ENCODE measurements at regions not wholly inside any gene's neighbourhood (a gene's known extent, or its start where the extent isn't known, plus 50 kb on each side); places are given as distances from the start of the nearest gene placed in this dataset.
"Not testable (repeated sequence)": the region's sequence is repeated elsewhere in the genome, so short reads cannot be mapped to it uniquely, and the experiment has no call there.

GRCh38 chr2:138095336-138095735 is 131.1 kb downstream of the HNMT start:
- POLR2A ChIA-PET: no interaction called here
- TF ChIP-seq ELF4 (IDR thresholded peaks at IDR 0.05): no peak
- CTCF ChIA-PET: no interaction called here

GRCh38 chr2:138099288-138099687 is 135.0 kb downstream of the HNMT start:
- CTCF ChIA-PET: interaction anchor here (0.5 to 0.6 kb wide), 2 partner anchors 126 to 320 kb away, joined by 3 read pairs; no protein-coding TSS in a partner anchor
- POLR2A ChIA-PET; DNase-seq (ENCODE audit: extremely low spot score): not testable (repeated sequence)

More at GRCh38 chr2:138095336-138095735, 131.1 kb downstream of the HNMT start:
- no peak for DNase-seq (ENCODE audit: extremely low spot score)

DNA sequence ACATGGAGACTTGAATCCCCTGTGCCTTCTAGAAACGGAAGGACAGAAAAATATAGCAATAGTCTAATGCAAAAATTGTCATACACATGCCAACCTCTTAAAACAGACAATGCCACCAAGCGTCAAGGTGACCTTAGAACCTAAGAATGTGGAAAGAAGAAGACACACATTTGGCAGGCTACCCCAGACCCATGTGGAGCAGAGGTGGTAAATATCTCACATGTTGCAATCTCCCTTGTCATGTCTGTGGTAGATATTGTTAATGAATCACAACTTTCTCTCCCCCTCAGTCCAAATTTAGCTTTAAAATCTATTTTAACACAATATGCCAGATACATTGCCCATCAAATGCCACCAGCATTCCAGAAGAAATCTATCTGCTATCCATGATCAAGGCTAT is 137.4 kb downstream of the HNMT start:
- POLR2A ChIA-PET: no interaction called here
- no peak for TF ChIP-seq SUZ12 (IDR thresholded peaks at IDR 0.05)
- no peak for TF ChIP-seq HDGF (IDR thresholded peaks at IDR 0.05; ENCODE audit: borderline replicate concordance)
- TF ChIP-seq ARNT (IDR thresholded peaks at IDR 0.05): no peak
- no peak for TF ChIP-seq FOXA1 (IDR thresholded peaks at IDR 0.05)
- no peak for TF ChIP-seq ZNF384 (IDR thresholded peaks at IDR 0.05)
- no peak for TF ChIP-seq CTBP1 (IDR thresholded peaks at IDR 0.05; ENCODE audit: borderline replicate concordance)
- TF ChIP-seq SP1 (IDR thresholded peaks at IDR 0.05): no peak
- no peak for TF ChIP-seq L3MBTL2 (conservative IDR thresholded peaks at IDR 0.05)
- no peak for TF ChIP-seq ELF4 (IDR thresholded peaks at IDR 0.05)
- TF ChIP-seq, protein P1, sequence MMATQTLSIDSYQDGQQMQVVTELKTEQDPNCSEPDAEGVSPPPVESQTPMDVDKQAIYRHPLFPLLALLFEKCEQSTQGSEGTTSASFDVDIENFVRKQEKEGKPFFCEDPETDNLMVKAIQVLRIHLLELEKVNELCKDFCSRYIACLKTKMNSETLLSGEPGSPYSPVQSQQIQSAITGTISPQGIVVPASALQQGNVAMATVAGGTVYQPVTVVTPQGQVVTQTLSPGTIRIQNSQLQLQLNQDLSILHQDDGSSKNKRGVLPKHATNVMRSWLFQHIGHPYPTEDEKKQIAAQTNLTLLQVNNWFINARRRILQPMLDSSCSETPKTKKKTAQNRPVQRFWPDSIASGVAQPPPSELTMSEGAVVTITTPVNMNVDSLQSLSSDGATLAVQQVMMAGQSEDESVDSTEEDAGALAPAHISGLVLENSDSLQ (IDR thresholded peaks at IDR 0.05): no peak
- TF ChIP-seq NFRKB (IDR thresholded peaks at IDR 0.05): no peak
- TF ChIP-seq FOXM1 (IDR thresholded peaks at IDR 0.05; ENCODE audit: borderline replicate concordance): no peak
- TF ChIP-seq TARDBP (IDR thresholded peaks at IDR 0.05): no peak
- TF ChIP-seq BHLHE40 (IDR thresholded peaks at IDR 0.05; ENCODE audit: borderline replicate concordance): no peak
- no peak for DNase-seq (ENCODE audit: extremely low spot score)
- CTCF ChIA-PET: no interaction called here

GRCh38 chr2:138102664-138103063 is 138.4 kb downstream of the HNMT start:
- TF ChIP-seq NFRKB (IDR thresholded peaks at IDR 0.05) (no peak), ZNF384 (IDR thresholded peaks at IDR 0.05) (no peak), FOXM1 (IDR thresholded peaks at IDR 0.05; ENCODE audit: borderline replicate concordance) (no peak), SUZ12 (IDR thresholded peaks at IDR 0.05) (no peak), LEF1 (IDR thresholded peaks at IDR 0.05; ENCODE audit: borderline replicate concordance) (no peak), TARDBP (IDR thresholded peaks at IDR 0.05) (no peak), SP1 (IDR thresholded peaks at IDR 0.05) (no peak), HDGF (IDR thresholded peaks at IDR 0.05; ENCODE audit: borderline replicate concordance) (no peak)
- TF ChIP-seq, protein P1 (IDR thresholded peaks at IDR 0.05): no peak
- POLR2A ChIA-PET: no interaction called here
- no peak for DNase-seq (ENCODE audit: extremely low spot score)
- CTCF ChIA-PET: no interaction called here

GRCh38 chr2:138103156-138103555 is 138.9 kb downstream of the HNMT start:
- POLR2A ChIA-PET: no interaction called here

GRCh38 chr2:138104071-138104470 is 139.8 kb downstream of the HNMT start:
- DNase-seq (ENCODE audit: extremely low spot score): no peak
- ChIA-PET CTCF (no interaction called here), POLR2A (no interaction called here)
- TF ChIP-seq HDGF (IDR thresholded peaks at IDR 0.05; ENCODE audit: borderline replicate concordance) (no peak), TARDBP (IDR thresholded peaks at IDR 0.05) (no peak), LEF1 (IDR thresholded peaks at IDR 0.05; ENCODE audit: borderline replicate concordance) (no peak), FOXK2 (IDR thresholded peaks at IDR 0.05) (no peak), ZNF384 (IDR thresholded peaks at IDR 0.05) (no peak), NFRKB (IDR thresholded peaks at IDR 0.05) (no peak), FOXM1 (IDR thresholded peaks at IDR 0.05; ENCODE audit: borderline replicate concordance) (no peak), FOXA1 (IDR thresholded peaks at IDR 0.05) (no peak), CTBP1 (IDR thresholded peaks at IDR 0.05; ENCODE audit: borderline replicate concordance) (no peak), SP1 (IDR thresholded peaks at IDR 0.05) (no peak), ARNT (IDR thresholded peaks at IDR 0.05) (no peak), BHLHE40 (IDR thresholded peaks at IDR 0.05; ENCODE audit: borderline replicate concordance) (no peak), SUZ12 (IDR thresholded peaks at IDR 0.05) (no peak), L3MBTL2 (conservative IDR thresholded peaks at IDR 0.05) (no peak), ELF4 (IDR thresholded peaks at IDR 0.05) (no peak)
- TF ChIP-seq, protein P1 (IDR thresholded peaks at IDR 0.05): no peak

More at GRCh38 chr2:138103156-138103555, 138.9 kb downstream of the HNMT start:
- TF ChIP-seq LEF1 (IDR thresholded peaks at IDR 0.05; ENCODE audit: borderline replicate concordance) (no peak), CTBP1 (IDR thresholded peaks at IDR 0.05; ENCODE audit: borderline replicate concordance) (no peak), BHLHE40 (IDR thresholded peaks at IDR 0.05; ENCODE audit: borderline replicate concordance) (no peak), L3MBTL2 (conservative IDR thresholded peaks at IDR 0.05) (no peak), ELF4 (IDR thresholded peaks at IDR 0.05) (no peak), TARDBP (IDR thresholded peaks at IDR 0.05) (no peak), ARNT (IDR thresholded peaks at IDR 0.05) (no peak), FOXM1 (IDR thresholded peaks at IDR 0.05; ENCODE audit: borderline replicate concordance) (no peak), HDGF (IDR thresholded peaks at IDR 0.05; ENCODE audit: borderline replicate concordance) (no peak), SP1 (IDR thresholded peaks at IDR 0.05) (no peak), FOXK2 (IDR thresholded peaks at IDR 0.05) (no peak)
- TF ChIP-seq, protein P1 (IDR thresholded peaks at IDR 0.05): no peak
- no peak for DNase-seq (ENCODE audit: extremely low spot score)
- CTCF ChIA-PET: no interaction called here
